ENCODE measurements at regions not wholly inside any gene's neighbourhood (a gene's known extent, or its start where the extent isn't known, plus 50 kb on each side); places are given as distances from the start of the nearest gene placed in this dataset.

DNA sequence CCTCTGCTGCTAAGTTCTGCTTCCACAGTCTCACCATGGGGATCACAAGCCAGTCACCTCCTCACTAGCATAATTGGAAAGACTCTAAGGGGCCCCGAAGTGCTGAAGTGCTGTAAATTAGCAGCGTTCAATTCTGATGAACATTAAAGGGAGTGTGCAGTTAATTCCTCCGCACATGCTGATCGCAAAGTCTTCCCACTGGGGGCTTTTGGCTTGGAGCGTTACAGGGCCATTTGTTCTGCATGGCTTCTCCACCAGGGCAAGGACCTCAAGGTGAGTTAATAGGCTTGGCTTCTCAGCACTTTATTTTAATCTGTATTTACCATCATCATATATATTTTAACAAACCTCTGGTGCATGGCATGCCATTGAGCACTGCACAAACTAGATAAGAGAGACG is 216.3 kb upstream of the PARD3B start:
- TF ChIP-seq CTCF (IDR thresholded peaks at IDR 0.05) (no peak), POLR2A (IDR thresholded peaks at IDR 0.05) (no peak)

Data from lower leg skin (tissue), 3 donors.